WTC11 (cell line): ENCODE measurements at regions not wholly inside any gene's neighbourhood (a gene's known extent, or its start where the extent isn't known, plus 50 kb on each side); places are given as distances from the start of the nearest gene placed in this dataset.

ENCODE experiments used
- ATAC-seq: fragments of 200-7000 bp; cut with Tn5 transposase; 2 replicates; pipeline ENCODE4 v1.10.0; 2021; ENCODE audit warnings: mild to moderate bottlenecking, moderate library complexity
- CTCF ChIA-PET: fragments of 300-600 bp; sonication (Branson Sonifier 250); formaldehyde crosslinking; loops from one replicate; lab custom pipeline; 2021; ENCODE audit warnings: antibody characterized with exemption; lab: Charles Lee
- POLR2A ChIA-PET: fragments of 350-600 bp; sonication (Branson Sonifier 250); formaldehyde crosslinking; loops from one replicate; lab custom pipeline; 2021; ENCODE audit warnings: antibody characterized with exemption; lab: Charles Lee
- DNase-seq: peaks from one replicate; pipeline ENCODE4 v3.0.0; 2021; ENCODE audit warnings: low spot score
- H3K27ac Mint-ChIP-seq: 2 replicates; pipeline ENCODE4 v1.8.0; 2021; ENCODE audit warnings: mixed read lengths
- H3K27me3 Mint-ChIP-seq: 2 replicates; pipeline ENCODE4 v1.8.0; 2021; ENCODE audit warnings: low read depth, mild to moderate bottlenecking, moderate library complexity, mixed read lengths
- H3K36me3 Mint-ChIP-seq: 2 replicates; pipeline ENCODE4 v1.8.0; 2021; ENCODE audit warnings: mixed read lengths
- H3K4me1 Mint-ChIP-seq: 2 replicates; pipeline ENCODE4 v1.8.0; 2022; ENCODE audit warnings: mixed read lengths
- H3K4me3 Mint-ChIP-seq: 2 replicates; pipeline ENCODE4 v1.8.0; 2021; ENCODE audit warnings: mild to moderate bottlenecking, moderate library complexity, mixed read lengths
- H3K9me3 Mint-ChIP-seq: 2 replicates; pipeline ENCODE4 v1.8.0; 2021; ENCODE audit warnings: mixed read lengths
- AR ChIP-seq: fragments of 250-450 bp; sonication (Bioruptor Pico); IDR thresholded peaks from 2 replicates; pipeline ENCODE4 v1.9.0; 2021; ENCODE audit warnings: mild to moderate bottlenecking
- ATF1 ChIP-seq: sonication (generic); formaldehyde crosslinking; IDR thresholded peaks from 2 replicates; pipeline ENCODE4 v1.8.1; 2023; ENCODE audit warnings: mild to moderate bottlenecking, moderate library complexity, missing genetic modification reagents
- ATF3 ChIP-seq: sonication (generic); formaldehyde crosslinking; conservative IDR thresholded peaks from 2 replicates; pipeline ENCODE4 v1.8.1; 2022; ENCODE audit warnings: mild to moderate bottlenecking, missing genetic modification reagents
- ELF4 ChIP-seq: sonication (generic); formaldehyde crosslinking; IDR thresholded peaks from 2 replicates; pipeline ENCODE4 v1.8.1; 2022; ENCODE audit warnings: low read depth, mild to moderate bottlenecking, moderate library complexity, missing genetic modification reagents
- ESRRA ChIP-seq: sonication (generic); formaldehyde crosslinking; IDR thresholded peaks from 2 replicates; pipeline ENCODE4 v1.8.1; 2022; ENCODE audit warnings: mild to moderate bottlenecking, missing genetic modification reagents, borderline replicate concordance
- GTF2I ChIP-seq: fragments of 250-450 bp; sonication (Bioruptor Pico); conservative IDR thresholded peaks from 2 replicates; pipeline ENCODE4 v1.4.0; 2021; ENCODE audit warnings: mild to moderate bottlenecking
- IRF1 ChIP-seq: sonication (generic); formaldehyde crosslinking; IDR thresholded peaks from 2 replicates; pipeline ENCODE4 v1.8.0; 2023; ENCODE audit warnings: missing genetic modification reagents
- JUN ChIP-seq: sonication (generic); formaldehyde crosslinking; IDR thresholded peaks from 2 replicates; pipeline ENCODE4 v1.8.0; 2023; ENCODE audit warnings: mild to moderate bottlenecking, missing genetic modification reagents
- KAT7 ChIP-seq: sonication (generic); formaldehyde crosslinking; IDR thresholded peaks from 2 replicates; pipeline ENCODE4 v1.8.1; 2023; ENCODE audit warnings: missing genetic modification reagents, mild to moderate bottlenecking, borderline replicate concordance
- MXD4 ChIP-seq: fragments of 250-450 bp; sonication (Bioruptor Pico); IDR thresholded peaks from 2 replicates; pipeline ENCODE4 v1.8.0; 2021; ENCODE audit warnings: mild to moderate bottlenecking, moderate library complexity, borderline replicate concordance
- NFATC4 ChIP-seq: fragments of 250-450 bp; sonication (Bioruptor Pico); IDR thresholded peaks from 2 replicates; pipeline ENCODE4 v1.9.0; 2021; ENCODE audit warnings: mild to moderate bottlenecking
- NR3C1 ChIP-seq: sonication (generic); formaldehyde crosslinking; conservative IDR thresholded peaks from 2 replicates; pipeline ENCODE4 v1.8.1; 2023; ENCODE audit warnings: low read depth, mild to moderate bottlenecking, missing genetic modification reagents
- STAT6 ChIP-seq: sonication (generic); formaldehyde crosslinking; conservative IDR thresholded peaks from 2 replicates; pipeline ENCODE4 v1.8.1; 2023; ENCODE audit warnings: mild to moderate bottlenecking, low read depth, missing genetic modification reagents, moderate library complexity
- TEAD4 ChIP-seq: sonication (generic); formaldehyde crosslinking; IDR thresholded peaks from 2 replicates; pipeline ENCODE4 v1.8.0; 2022; ENCODE audit warnings: mild to moderate bottlenecking, missing genetic modification reagents
- ZBTB21 ChIP-seq: sonication (generic); formaldehyde crosslinking; IDR thresholded peaks from 2 replicates; pipeline ENCODE4 v1.8.1; 2023; ENCODE audit warnings: mild to moderate bottlenecking, missing genetic modification reagents, borderline replicate concordance
- ZNF396 ChIP-seq: fragments of 250-450 bp; sonication (Bioruptor Pico); IDR thresholded peaks from 2 replicates; pipeline ENCODE4 v1.8.0; 2021; ENCODE audit warnings: mild to moderate bottlenecking, moderate library complexity, borderline replicate concordance
- ZNF532 ChIP-seq: fragments of 250-450 bp; sonication (Bioruptor Pico); IDR thresholded peaks from 2 replicates; pipeline ENCODE4 v1.9.0; 2021; ENCODE audit warnings: mild to moderate bottlenecking, borderline replicate concordance
- ZNF671 ChIP-seq: fragments of 250-450 bp; sonication (Bioruptor Pico); IDR thresholded peaks from 2 replicates; pipeline ENCODE4 v1.8.0; 2021; ENCODE audit warnings: mild to moderate bottlenecking
- ZSCAN18 ChIP-seq: fragments of 250-450 bp; sonication (Bioruptor Pico); IDR thresholded peaks from 2 replicates; pipeline ENCODE4 v2.1.2; 2022; ENCODE audit warnings: mild to moderate bottlenecking, moderate library complexity

- Mint-ChIP-seq H3K9me3 (no peaks in the 10 kb centered on the region), H3K4me3 (no peak overlapping the region), H3K27me3 (no peaks in the 10 kb centered on the region), H3K36me3 (no peaks in the 10 kb centered on the region)
- ATAC-seq: no peak
- DNase-seq: no peak
- ChIA-PET CTCF (no interaction called here), POLR2A (no interaction called here)
- TF ChIP-seq STAT6: no peak
- TF ChIP-seq ZNF671 (CRISPR knock-in tag): no peak
- TF ChIP-seq NR3C1 (CRISPR knock-in tag): no peak
- no peak for TF ChIP-seq NFATC4 (CRISPR knock-in tag)
- TF ChIP-seq KAT7 (CRISPR knock-in tag): no peak
- no peak for TF ChIP-seq ZBTB21 (CRISPR knock-in tag)
- TF ChIP-seq ESRRA (CRISPR knock-in tag): no peak
- TF ChIP-seq IRF1 (CRISPR knock-in tag): no peak
- TF ChIP-seq TEAD4 (CRISPR knock-in tag): no peak
- no peak for TF ChIP-seq ATF1
- no peak for TF ChIP-seq MXD4
- no peak for TF ChIP-seq GTF2I
- TF ChIP-seq ZNF396 (CRISPR knock-in tag): no peak
- TF ChIP-seq, all 79 proteins: peak for 0
- Mint-ChIP-seq H3K27ac (no peak overlapping the region), H3K4me1 (peaks cover 7% of the 10 kb centered on the region)
Measured at GRCh38 chr5:109605207-109605730, 84.5 kb upstream of the MAN2A1 start.

GRCh38 chr5:109604758-109605157 is 85.0 kb upstream of the MAN2A1 start:
- DNase-seq: no peak
- no peak for ATAC-seq
- no peak overlapping the region for H3K27ac Mint-ChIP-seq
- H3K27me3 Mint-ChIP-seq: no peaks in the 10 kb centered on the region
- no peaks in the 10 kb centered on the region for H3K36me3 Mint-ChIP-seq
- ChIA-PET POLR2A (no interaction called here), CTCF (no interaction called here)
- no peak for TF ChIP-seq ZBTB21 (CRISPR knock-in tag)
- no peak for TF ChIP-seq TEAD4 (CRISPR knock-in tag)
- no peak for TF ChIP-seq ZSCAN18 (CRISPR knock-in tag)
- no peak for TF ChIP-seq AR (CRISPR knock-in tag)
- no peak for TF ChIP-seq ATF3 (CRISPR knock-in tag)
- no peak for TF ChIP-seq ELF4 (CRISPR knock-in tag)
- TF ChIP-seq JUN (CRISPR knock-in tag): no peak
- TF ChIP-seq ZNF532 (CRISPR knock-in tag): no peak
- H3K9me3 Mint-ChIP-seq: no peaks in the 10 kb centered on the region
- peaks cover 7% of the 10 kb centered on the region for H3K4me1 Mint-ChIP-seq
- H3K4me3 Mint-ChIP-seq: no peak overlapping the region
